H1 (cell line): ENCODE measurements at regions not wholly inside any gene's neighbourhood (a gene's known extent, or its start where the extent isn't known, plus 50 kb on each side); places are given as distances from the start of the nearest gene placed in this dataset.

ENCODE experiments used
- CEBPB ChIP-seq: IDR thresholded peaks from 2 replicates; pipeline ENCODE4 v1.6.1; 2012; ENCODE audit warnings: low read depth, low read length
- CHD1 ChIP-seq: IDR thresholded peaks from 2 replicates; pipeline ENCODE4 v1.6.1; 2012; ENCODE audit warnings: low read depth, low read length, improper control_type of control experiment
- CHD2 ChIP-seq: IDR thresholded peaks from 2 replicates; pipeline ENCODE4 v1.6.1; 2012; ENCODE audit warnings: low read length, improper control_type of control experiment
- GTF2F1 ChIP-seq: IDR thresholded peaks from 2 replicates; pipeline ENCODE4 v1.6.1; 2012; ENCODE audit warnings: low read depth, low read length, improper control_type of control experiment, borderline replicate concordance
- MAFK ChIP-seq: IDR thresholded peaks from 2 replicates; pipeline ENCODE4 v1.6.1; 2012; ENCODE audit warnings: low read depth, mild to moderate bottlenecking, improper control_type of control experiment, low read length
- NANOG ChIP-seq: IDR thresholded peaks from 2 replicates; pipeline ENCODE4 v1.6.1; 2011; ENCODE audit warnings: low read length, low read depth, mild to moderate bottlenecking, inconsistent platforms; ENCODE audit not compliant: insufficient read depth, poor library complexity, severe bottlenecking
- NRF1 ChIP-seq: IDR thresholded peaks from 2 replicates; pipeline ENCODE4 v1.6.1; 2011; ENCODE audit warnings: mild to moderate bottlenecking, low read depth, low read length, improper control_type of control experiment
- PHF8 ChIP-seq: fragments of 200-600 bp; sonication (generic); conservative IDR thresholded peaks from 2 replicates; pipeline ENCODE4 v1.7.1; 2012; ENCODE audit warnings: low read depth, mild to moderate bottlenecking, inconsistent platforms, low read length, moderate library complexity
- POLR2AphosphoS5 ChIP-seq: IDR thresholded peaks from 2 replicates; pipeline ENCODE4 v1.6.1; 2011; ENCODE audit warnings: low read depth, low read length
- RNF2 ChIP-seq: fragments of 200-900, 300-1000 bp; sonication (generic); IDR thresholded peaks from 2 replicates; pipeline ENCODE4 v1.7.1; 2016; ENCODE audit warnings: borderline replicate concordance, low read depth, mild to moderate bottlenecking, antibody characterized with exemption, low read length; ENCODE audit not compliant: poor library complexity, severe bottlenecking; ENCODE audit errors: missing control alignments
- SIX5 ChIP-seq: IDR thresholded peaks from 2 replicates; pipeline ENCODE4 v1.6.1; 2011; ENCODE audit warnings: mild to moderate bottlenecking, low read depth, low read length
- TAF1 ChIP-seq: IDR thresholded peaks from 2 replicates; pipeline ENCODE4 v1.6.1; 2011; ENCODE audit warnings: mild to moderate bottlenecking, low read depth, low read length
- TF ChIP-seq, protein P1 (sequence below): fragments of 300-600 bp; sonication (generic); IDR thresholded peaks from 2 replicates; pipeline ENCODE4 v1.7.1; 2012; ENCODE audit warnings: low read length, moderate library complexity, mild to moderate bottlenecking, inconsistent platforms; ENCODE audit not compliant: insufficient replicate concordance

DNA sequence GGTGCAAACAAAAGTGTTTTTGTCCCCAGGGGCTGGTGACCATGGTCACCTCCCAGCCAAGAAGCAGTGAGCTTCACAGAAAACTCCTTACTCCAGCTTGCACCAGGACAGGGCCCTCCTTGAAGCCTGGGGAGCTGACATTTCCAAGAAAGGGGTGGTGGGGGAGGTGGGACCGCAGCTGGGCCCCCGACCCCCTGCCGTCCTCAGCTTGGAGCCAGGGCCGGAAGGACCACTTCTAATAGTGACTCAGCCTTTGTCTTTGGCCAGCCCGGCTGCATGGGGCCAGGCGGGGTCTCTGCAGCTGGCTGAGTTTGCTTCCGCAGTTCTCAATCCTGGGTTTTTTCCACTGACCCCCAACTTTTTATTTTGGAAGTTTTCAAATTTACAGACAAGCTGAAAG is 136.5 kb upstream of the POU3F1 start (continued):
- no peak for TF ChIP-seq CHD1
- TF ChIP-seq MAFK = peak; percentile 47; the same call in 1 of the 2 replicates
- no peak for TF ChIP-seq CEBPB
- TF ChIP-seq, protein P1, sequence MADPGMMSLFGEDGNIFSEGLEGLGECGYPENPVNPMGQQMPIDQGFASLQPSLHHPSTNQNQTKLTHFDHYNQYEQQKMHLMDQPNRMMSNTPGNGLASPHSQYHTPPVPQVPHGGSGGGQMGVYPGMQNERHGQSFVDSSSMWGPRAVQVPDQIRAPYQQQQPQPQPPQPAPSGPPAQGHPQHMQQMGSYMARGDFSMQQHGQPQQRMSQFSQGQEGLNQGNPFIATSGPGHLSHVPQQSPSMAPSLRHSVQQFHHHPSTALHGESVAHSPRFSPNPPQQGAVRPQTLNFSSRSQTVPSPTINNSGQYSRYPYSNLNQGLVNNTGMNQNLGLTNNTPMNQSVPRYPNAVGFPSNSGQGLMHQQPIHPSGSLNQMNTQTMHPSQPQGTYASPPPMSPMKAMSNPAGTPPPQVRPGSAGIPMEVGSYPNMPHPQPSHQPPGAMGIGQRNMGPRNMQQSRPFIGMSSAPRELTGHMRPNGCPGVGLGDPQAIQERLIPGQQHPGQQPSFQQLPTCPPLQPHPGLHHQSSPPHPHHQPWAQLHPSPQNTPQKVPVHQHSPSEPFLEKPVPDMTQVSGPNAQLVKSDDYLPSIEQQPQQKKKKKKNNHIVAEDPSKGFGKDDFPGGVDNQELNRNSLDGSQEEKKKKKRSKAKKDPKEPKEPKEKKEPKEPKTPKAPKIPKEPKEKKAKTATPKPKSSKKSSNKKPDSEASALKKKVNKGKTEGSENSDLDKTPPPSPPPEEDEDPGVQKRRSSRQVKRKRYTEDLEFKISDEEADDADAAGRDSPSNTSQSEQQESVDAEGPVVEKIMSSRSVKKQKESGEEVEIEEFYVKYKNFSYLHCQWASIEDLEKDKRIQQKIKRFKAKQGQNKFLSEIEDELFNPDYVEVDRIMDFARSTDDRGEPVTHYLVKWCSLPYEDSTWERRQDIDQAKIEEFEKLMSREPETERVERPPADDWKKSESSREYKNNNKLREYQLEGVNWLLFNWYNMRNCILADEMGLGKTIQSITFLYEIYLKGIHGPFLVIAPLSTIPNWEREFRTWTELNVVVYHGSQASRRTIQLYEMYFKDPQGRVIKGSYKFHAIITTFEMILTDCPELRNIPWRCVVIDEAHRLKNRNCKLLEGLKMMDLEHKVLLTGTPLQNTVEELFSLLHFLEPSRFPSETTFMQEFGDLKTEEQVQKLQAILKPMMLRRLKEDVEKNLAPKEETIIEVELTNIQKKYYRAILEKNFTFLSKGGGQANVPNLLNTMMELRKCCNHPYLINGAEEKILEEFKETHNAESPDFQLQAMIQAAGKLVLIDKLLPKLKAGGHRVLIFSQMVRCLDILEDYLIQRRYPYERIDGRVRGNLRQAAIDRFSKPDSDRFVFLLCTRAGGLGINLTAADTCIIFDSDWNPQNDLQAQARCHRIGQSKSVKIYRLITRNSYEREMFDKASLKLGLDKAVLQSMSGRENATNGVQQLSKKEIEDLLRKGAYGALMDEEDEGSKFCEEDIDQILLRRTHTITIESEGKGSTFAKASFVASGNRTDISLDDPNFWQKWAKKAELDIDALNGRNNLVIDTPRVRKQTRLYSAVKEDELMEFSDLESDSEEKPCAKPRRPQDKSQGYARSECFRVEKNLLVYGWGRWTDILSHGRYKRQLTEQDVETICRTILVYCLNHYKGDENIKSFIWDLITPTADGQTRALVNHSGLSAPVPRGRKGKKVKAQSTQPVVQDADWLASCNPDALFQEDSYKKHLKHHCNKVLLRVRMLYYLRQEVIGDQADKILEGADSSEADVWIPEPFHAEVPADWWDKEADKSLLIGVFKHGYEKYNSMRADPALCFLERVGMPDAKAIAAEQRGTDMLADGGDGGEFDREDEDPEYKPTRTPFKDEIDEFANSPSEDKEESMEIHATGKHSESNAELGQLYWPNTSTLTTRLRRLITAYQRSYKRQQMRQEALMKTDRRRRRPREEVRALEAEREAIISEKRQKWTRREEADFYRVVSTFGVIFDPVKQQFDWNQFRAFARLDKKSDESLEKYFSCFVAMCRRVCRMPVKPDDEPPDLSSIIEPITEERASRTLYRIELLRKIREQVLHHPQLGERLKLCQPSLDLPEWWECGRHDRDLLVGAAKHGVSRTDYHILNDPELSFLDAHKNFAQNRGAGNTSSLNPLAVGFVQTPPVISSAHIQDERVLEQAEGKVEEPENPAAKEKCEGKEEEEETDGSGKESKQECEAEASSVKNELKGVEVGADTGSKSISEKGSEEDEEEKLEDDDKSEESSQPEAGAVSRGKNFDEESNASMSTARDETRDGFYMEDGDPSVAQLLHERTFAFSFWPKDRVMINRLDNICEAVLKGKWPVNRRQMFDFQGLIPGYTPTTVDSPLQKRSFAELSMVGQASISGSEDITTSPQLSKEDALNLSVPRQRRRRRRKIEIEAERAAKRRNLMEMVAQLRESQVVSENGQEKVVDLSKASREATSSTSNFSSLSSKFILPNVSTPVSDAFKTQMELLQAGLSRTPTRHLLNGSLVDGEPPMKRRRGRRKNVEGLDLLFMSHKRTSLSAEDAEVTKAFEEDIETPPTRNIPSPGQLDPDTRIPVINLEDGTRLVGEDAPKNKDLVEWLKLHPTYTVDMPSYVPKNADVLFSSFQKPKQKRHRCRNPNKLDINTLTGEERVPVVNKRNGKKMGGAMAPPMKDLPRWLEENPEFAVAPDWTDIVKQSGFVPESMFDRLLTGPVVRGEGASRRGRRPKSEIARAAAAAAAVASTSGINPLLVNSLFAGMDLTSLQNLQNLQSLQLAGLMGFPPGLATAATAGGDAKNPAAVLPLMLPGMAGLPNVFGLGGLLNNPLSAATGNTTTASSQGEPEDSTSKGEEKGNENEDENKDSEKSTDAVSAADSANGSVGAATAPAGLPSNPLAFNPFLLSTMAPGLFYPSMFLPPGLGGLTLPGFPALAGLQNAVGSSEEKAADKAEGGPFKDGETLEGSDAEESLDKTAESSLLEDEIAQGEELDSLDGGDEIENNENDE = no peak
- TF ChIP-seq RNF2 = no peak
- no peak for TF ChIP-seq POLR2AphosphoS5
- TF ChIP-seq GTF2F1 = no peak
- TF ChIP-seq PHF8 = no peak
- TF ChIP-seq NANOG = peak; percentile 21
- TF ChIP-seq SIX5 = no peak
- TF ChIP-seq NRF1 = no peak
- no peak for TF ChIP-seq TAF1
- TF ChIP-seq CHD2 = no peak
